BJ (cell line): ENCODE measurements at regions not wholly inside any gene's neighbourhood (a gene's known extent, or its start where the extent isn't known, plus 50 kb on each side); places are given as distances from the start of the nearest gene placed in this dataset.

Experiments used
- CTCF ChIA-PET: fragments of 350-600 bp; formaldehyde crosslinking; extraction: SDS; loops from one replicate; lab custom pipeline; 2021; ENCODE audit warnings: antibody characterized with exemption, inconsistent platforms; lab: Yijun Ruan, JAX
- POLR2A ChIA-PET: fragments of 300-600 bp; sonication (Branson Sonifier 250); formaldehyde crosslinking; extraction: SDS; loops from one replicate; lab custom pipeline; 2021; ENCODE audit warnings: antibody characterized with exemption; lab: Charles Lee
- DNase-seq: peaks from one replicate; pipeline ENCODE4 v3.0.0-alpha.2; 2011; ENCODE audit warnings: low read depth
- H3K27me3 ChIP-seq: 2 replicates; pipeline ENCODE4 v1.6.0; 2011; ENCODE audit warnings: low read length; ENCODE audit not compliant: control insufficient read depth, insufficient read depth
- H3K36me3 ChIP-seq: 2 replicates; pipeline ENCODE4 v1.5.1; 2011; ENCODE audit warnings: low read length; ENCODE audit not compliant: control insufficient read depth, insufficient read depth
- H3K4me3 ChIP-seq: 2 replicates; pipeline ENCODE4 v1.5.1; 2011; ENCODE audit warnings: low read depth, mild to moderate bottlenecking, control low read depth, low read length
- TF ChIP-seq, protein P1 (sequence below): IDR thresholded peaks from 2 replicates; pipeline ENCODE4 v1.5.1; 2011; ENCODE audit warnings: low read depth, mild to moderate bottlenecking, control low read depth, inconsistent platforms, low read length, moderate library complexity; ENCODE audit not compliant: insufficient read depth

DNA sequence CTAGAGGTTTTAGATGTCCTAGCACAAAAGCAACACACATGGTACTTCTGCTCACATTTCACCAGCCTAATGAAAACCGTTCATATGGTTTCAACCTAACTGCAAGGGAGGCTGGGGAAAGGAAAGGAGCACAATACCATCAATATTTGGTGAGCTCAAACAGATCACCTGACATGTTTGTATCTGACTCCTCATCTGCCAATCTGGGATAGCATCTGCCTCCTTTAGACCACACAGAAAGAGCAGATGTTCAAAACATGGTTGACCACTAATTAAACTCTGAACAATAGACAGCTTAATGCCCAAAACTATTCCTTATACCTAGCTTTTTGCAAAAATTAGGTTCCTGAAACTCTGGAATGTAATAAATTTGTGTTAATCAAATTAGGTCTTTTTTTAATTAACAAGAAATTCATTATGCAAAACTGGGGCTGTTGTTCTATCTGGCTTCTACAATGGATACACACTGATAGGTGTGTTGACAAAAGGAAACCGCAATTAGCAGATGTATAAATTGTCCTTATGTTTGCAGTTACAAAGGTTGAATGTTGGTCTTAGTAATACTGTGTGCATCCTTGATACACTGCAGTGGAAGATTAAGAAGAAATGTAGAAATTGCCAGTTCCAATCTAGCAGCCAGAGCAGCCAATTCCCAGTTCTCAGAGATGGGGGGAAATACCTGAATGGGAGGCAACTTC is 89.3 kb downstream of the DUSP6 start:
- no peak overlapping the region for H3K4me3 ChIP-seq
- CTCF ChIA-PET: interaction anchor here (0.9 to 1.3 kb wide), 3 partner anchors 11 to 17 kb away, joined by 3 to 4 read pairs (median 3); no protein-coding TSS in a partner anchor
- no peak for DNase-seq
- no peaks in the 10 kb centered on the region for H3K36me3 ChIP-seq
- POLR2A ChIA-PET: no interaction called here
- H3K27me3 ChIP-seq: no peaks in the 10 kb centered on the region
- TF ChIP-seq, protein P1, sequence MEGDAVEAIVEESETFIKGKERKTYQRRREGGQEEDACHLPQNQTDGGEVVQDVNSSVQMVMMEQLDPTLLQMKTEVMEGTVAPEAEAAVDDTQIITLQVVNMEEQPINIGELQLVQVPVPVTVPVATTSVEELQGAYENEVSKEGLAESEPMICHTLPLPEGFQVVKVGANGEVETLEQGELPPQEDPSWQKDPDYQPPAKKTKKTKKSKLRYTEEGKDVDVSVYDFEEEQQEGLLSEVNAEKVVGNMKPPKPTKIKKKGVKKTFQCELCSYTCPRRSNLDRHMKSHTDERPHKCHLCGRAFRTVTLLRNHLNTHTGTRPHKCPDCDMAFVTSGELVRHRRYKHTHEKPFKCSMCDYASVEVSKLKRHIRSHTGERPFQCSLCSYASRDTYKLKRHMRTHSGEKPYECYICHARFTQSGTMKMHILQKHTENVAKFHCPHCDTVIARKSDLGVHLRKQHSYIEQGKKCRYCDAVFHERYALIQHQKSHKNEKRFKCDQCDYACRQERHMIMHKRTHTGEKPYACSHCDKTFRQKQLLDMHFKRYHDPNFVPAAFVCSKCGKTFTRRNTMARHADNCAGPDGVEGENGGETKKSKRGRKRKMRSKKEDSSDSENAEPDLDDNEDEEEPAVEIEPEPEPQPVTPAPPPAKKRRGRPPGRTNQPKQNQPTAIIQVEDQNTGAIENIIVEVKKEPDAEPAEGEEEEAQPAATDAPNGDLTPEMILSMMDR: no peak

DNA sequence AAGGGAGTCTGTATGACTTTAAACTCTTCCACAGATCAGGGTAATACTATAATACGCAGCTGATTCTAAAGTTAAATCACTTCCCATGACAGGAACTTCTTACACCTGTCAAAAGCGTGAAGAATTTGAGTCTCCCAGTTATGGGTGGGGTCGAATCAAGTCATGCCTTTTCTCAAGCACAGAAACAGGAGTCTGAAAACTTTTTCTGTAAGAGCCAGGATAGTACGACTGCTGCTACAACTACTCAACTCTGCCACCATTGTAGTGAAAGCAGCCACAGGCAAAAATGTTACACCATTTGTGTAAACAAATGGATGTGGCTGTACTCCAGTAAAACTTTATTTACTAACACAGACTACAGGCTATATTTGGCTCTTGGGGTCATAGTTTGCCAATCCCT is 90.3 kb downstream of the DUSP6 start:
- POLR2A ChIA-PET: no interaction called here
- no peak for DNase-seq

DNA sequence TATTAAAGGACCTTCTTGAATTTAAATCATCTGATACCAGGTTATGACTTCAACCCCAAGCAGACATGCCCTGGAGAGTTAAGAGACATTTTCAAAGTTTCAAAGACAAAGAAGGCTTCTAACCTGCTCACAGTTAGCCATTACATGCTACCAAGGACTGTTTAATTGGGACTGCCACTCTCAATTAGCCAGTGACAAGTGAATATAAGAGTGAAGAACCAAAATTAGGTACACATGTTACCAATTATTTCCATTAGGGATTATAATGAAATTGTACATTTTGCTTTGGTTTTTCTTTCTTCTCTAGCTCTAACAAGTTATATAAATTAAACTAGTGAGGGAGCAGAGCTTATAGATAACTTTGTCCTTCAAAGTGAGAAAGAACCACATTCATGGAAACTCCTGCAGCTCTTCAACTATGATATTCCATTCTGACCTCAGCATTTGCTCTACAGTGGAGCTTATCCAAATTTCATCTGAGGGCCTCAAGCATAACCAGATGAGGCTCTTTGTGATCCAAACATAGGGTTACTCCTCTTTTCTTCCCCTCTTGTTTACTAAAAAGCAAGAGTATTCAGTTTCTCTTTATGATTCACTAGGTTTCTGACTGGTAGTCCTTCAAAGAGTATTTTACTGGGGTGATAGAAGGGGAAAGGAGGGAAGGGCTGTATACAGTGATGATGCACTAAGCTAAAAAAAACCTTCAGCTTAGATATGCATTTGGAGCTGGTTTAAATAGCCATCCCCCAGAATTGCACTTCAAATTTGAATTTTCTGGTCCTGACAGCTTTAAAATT is 91.3 kb downstream of the DUSP6 start:
- H3K27me3 ChIP-seq: no peaks in the 10 kb centered on the region
- ChIA-PET POLR2A (no interaction called here), CTCF (no interaction called here)
- H3K4me3 ChIP-seq: no peak overlapping the region
- TF ChIP-seq, protein P1: no peak
- no peaks in the 10 kb centered on the region for H3K36me3 ChIP-seq
- no peak for DNase-seq

More for the DNA sequence above, 90.3 kb downstream of the DUSP6 start:
- Histone ChIP-seq H3K27me3 (no peaks in the 10 kb centered on the region), H3K4me3 (no peak overlapping the region), H3K36me3 (no peaks in the 10 kb centered on the region)
- TF ChIP-seq, protein P1: no peak
- CTCF ChIA-PET: interaction anchor here (0.9 to 1.1 kb wide), 2 partner anchors 10 to 13 kb away, joined by 3 read pairs; no protein-coding TSS in a partner anchor

DNA sequence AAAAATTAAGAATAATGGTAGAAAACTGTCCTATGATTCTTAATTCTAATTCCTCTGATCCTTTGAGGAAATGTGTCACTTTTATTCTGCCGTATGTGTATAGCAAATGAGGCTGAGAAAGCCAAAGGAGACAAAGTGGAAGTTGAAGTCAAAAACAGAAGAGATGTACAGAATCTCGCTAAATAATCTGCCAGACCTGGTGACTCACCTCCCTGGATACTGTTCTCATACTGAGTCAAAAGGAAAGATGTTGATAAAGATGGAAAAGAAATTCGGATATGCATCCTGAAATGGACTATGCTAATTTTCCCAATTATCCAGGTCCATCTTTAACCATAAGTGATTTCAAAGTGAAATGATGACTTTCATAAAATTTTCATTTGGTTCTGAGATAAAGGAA is 92.5 kb downstream of the DUSP6 start:
- no peak for DNase-seq

More for the DNA sequence above, 92.5 kb downstream of the DUSP6 start:
- ChIA-PET POLR2A (no interaction called here), CTCF (no interaction called here)
- no peaks in the 10 kb centered on the region for H3K36me3 ChIP-seq
- H3K27me3 ChIP-seq: no peaks in the 10 kb centered on the region
- TF ChIP-seq, protein P1: no peak
- H3K4me3 ChIP-seq: no peak overlapping the region
